GM21528 (cell line): ENCODE measurements at regions not wholly inside any gene's neighbourhood (a gene's known extent, or its start where the extent isn't known, plus 50 kb on each side); places are given as distances from the start of the nearest gene placed in this dataset.

Experiments
- ATAC-seq: cut with Tn5 transposase; IDR thresholded peaks from one replicate; pipeline ENCODE4 v1.9.1; 2021; ENCODE audit warnings: mild to moderate bottlenecking, moderate library complexity; ENCODE audit not compliant: unreplicated experiment, low FRiP score

- no peak for ATAC-seq
Measured at GRCh38 chr2:12152888-12153287, 406.5 kb downstream of the LPIN1 start.

GRCh38 chr2:12155303-12156051 is 409.0 kb downstream of the LPIN1 start:
- ATAC-seq: no peak

DNA sequence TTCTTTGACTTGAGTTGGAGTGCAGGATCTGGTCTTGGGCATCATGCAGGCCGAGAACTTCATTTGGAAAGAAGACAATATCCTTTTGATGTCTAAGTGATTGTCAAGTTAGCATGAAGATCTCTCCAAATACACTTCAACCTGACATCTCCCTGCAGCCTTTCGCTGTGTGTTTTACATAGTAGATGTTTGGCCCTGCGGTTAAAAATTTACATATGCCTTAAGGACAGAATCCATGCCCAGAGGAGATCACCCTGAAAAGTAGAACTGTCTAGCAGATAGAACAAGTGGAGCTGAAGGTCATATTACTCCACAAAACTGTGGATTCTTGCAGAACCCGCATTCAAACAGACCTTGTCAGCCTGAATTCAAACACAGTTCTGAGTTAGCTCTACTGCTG is 409.9 kb downstream of the LPIN1 start:
- ATAC-seq: no peak

- no peak for ATAC-seq
Measured at GRCh38 chr2:12161085-12161484, 414.7 kb downstream of the LPIN1 start.

GRCh38 chr2:12162269-12163247 is 416.1 kb downstream of the LPIN1 start:
- ATAC-seq: no peak

DNA sequence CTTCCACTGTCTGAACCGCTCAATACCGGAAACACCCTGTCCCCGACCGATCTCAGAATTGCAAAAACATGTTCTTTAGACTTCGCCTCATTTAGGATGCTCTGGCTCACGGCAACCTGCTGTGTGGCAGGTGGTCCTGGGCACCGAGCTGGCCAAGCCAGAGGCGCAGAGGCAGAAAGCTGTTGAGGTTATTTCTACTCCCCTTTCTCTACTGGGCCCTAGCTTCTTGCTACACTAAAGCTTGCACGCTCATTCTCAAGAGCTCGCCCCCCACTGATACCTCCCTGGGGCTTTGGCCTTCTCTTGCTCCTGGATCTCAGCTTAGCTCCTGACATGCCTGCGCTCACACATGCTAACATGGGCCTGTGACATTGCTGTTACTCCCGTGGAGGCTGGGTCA is 417.4 kb downstream of the LPIN1 start:
- no peak for ATAC-seq

- no peak for ATAC-seq
Measured at GRCh38 chr2:12164689-12165088, 418.3 kb downstream of the LPIN1 start.

- ATAC-seq: no peak
Measured at GRCh38 chr2:12167525-12168317, 421.3 kb downstream of the LPIN1 start.

DNA sequence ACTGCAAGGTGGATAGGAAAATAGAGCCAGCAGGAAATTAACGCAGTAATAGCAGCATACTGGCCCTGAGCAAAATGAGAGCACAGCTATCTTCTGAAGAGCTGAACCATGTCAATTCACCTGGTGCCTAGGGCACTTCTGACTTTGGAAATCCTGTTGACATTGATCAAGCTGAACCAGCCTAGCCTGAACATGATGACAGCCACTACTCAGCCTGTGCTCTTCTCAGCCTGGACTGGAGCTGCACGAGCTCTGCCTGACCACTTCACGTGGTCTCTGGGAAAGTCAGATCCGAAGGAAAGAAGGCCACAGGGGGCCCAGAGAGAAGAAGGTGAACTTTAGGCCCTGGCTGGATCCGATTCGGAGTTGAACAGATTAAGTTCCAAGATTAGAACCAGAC is 421.9 kb downstream of the LPIN1 start:
- no peak for ATAC-seq

DNA sequence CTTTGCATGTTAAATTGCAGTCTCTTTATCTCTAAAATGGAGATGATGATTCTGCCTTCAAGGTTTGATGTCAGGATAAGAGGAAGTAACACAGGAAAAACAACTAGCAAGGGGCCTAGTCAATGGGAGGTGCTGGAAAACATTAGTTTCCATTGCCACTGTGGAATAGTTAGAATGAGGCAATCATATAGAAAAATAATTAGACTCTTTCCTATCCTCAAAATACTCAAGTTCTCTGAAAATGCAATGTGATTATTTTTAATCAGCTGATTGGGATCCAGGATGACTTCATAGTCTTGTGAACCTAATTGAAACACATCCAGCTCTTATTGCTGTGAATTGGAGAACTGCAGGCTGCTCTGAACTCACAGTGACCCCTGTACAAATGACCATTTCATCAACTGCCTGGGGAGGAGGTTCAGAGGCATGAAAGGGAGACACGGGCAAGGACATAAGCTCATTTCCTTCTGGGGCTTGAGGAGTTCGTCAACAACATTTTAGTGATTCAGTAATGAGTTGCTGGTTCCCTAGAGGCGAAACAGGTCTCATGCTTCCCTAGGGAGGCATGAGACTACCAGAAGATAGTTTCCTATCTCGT is 422.5 kb downstream of the LPIN1 start:
- no peak for ATAC-seq

- no peak for ATAC-seq
Measured at GRCh38 chr2:12169721-12170120, 423.3 kb downstream of the LPIN1 start.

DNA sequence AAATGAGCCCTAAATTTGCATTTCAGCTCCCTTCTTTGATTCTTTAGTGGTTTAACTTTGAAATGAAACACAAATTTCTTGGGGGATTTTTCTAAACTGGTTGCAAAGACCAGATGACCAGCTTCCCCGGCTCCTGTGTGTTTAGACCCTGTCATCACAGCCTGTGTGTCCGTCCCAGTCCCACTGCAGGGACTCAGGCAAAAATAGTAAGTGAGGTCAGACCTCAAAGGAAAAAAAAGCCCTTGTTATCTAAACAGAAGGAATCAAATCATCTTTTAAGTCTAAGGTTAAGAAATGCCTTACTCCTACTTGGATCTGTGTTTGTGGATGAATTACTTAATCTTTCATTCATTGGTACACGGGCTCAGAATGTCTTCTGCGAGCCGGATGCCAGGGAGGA is 423.7 kb downstream of the LPIN1 start:
- ATAC-seq: no peak

DNA sequence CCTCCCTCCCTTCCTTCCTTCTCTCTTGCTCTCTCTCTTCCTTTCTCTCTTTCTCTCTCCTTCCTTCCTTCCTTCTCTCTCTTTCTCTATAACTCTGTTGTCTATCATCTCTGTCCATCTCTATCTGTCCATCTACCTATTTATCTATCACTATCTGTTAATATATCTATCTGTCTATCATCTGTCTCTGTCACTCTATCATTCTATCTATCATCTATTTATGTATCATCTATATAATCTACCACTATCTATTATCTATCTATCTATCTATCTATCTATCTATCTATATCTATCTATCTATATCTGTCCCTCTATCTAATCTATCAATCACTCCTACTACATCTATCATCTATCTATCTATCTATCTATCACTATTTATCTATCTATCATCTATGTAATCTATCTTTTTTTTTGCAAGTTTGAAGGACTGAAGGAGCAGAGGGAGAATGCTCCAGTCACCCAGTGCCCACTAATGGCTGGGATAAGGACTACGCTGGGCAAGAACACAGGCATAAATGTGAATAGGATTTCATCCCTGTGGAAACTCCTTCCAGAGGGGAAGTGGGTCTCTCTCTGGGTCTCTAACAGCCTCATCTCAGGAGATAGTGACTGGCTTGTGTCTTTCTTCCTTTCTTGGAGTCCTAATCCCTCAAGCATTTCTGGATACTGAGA is 427.0 kb downstream of the LPIN1 start:
- ATAC-seq: no peak

GRCh38 chr2:12173943-12174340 is 427.5 kb downstream of the LPIN1 start:
- no peak for ATAC-seq

DNA sequence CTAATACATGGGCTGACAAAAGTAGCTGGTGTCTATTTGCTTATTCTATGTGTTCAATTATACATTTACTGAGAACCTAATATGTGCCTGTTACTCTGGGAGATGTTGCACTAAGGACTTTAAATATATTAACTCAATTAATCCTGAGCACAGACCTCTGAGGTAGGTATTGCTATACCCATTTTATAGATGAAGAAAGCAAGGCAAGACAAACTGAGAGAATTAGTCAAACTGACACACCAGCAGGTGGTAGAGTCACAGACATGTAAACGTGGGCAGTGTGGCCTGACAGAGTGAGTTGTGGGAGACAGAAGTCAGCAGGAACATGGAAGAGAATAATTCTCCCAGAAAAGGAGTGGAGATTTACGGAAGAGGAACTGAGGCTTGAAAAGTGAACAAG is 428.9 kb downstream of the LPIN1 start:
- no peak for ATAC-seq

GRCh38 chr2:12176623-12177454 is 430.4 kb downstream of the LPIN1 start:
- peak; percentile 73 for ATAC-seq

GRCh38 chr2:12177455-12178288 is 431.2 kb downstream of the LPIN1 start:
- ATAC-seq: peak; percentile 92
